ENCODE measurements at regions not wholly inside any gene's neighbourhood (a gene's known extent, or its start where the extent isn't known, plus 50 kb on each side); places are given as distances from the start of the nearest gene placed in this dataset.

GRCh38 chr9:13580131-13580530 lies 300.6 kb upstream of the MPDZ start:
- TF ChIP-seq HNF4G (IDR thresholded peaks at IDR 0.05) (no peak), YY1 (IDR thresholded peaks at IDR 0.05) (no peak), JUND (IDR thresholded peaks at IDR 0.05) (no peak), FOXA2 (IDR thresholded peaks at IDR 0.05) (no peak), REST (IDR thresholded peaks at IDR 0.05) (no peak), HNF4A (conservative IDR thresholded peaks at IDR 0.05) (no peak), SP1 (IDR thresholded peaks at IDR 0.05) (no peak), EGR1 (IDR thresholded peaks at IDR 0.05; ENCODE audit: low read depth in 2 of 2) (no peak), MAX (IDR thresholded peaks at IDR 0.05) (no peak), RXRA (IDR thresholded peaks at IDR 0.05) (no peak), RAD21 (IDR thresholded peaks at IDR 0.05) (no peak), FOXA1 (IDR thresholded peaks at IDR 0.05) (no peak), GABPA (IDR thresholded peaks at IDR 0.05 in 1 of 2, conservative IDR thresholded peaks at IDR 0.05 in 1 of 2) (no peak), NR2F2 (IDR thresholded peaks at IDR 0.05) (no peak), TAF1 (conservative IDR thresholded peaks at IDR 0.05) (no peak)
- TF ChIP-seq, protein P1, sequence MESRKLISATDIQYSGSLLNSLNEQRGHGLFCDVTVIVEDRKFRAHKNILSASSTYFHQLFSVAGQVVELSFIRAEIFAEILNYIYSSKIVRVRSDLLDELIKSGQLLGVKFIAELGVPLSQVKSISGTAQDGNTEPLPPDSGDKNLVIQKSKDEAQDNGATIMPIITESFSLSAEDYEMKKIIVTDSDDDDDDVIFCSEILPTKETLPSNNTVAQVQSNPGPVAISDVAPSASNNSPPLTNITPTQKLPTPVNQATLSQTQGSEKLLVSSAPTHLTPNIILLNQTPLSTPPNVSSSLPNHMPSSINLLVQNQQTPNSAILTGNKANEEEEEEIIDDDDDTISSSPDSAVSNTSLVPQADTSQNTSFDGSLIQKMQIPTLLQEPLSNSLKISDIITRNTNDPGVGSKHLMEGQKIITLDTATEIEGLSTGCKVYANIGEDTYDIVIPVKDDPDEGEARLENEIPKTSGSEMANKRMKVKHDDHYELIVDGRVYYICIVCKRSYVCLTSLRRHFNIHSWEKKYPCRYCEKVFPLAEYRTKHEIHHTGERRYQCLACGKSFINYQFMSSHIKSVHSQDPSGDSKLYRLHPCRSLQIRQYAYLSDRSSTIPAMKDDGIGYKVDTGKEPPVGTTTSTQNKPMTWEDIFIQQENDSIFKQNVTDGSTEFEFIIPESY (IDR thresholded peaks at IDR 0.05), result no peak
- TF ChIP-seq, protein P2, sequence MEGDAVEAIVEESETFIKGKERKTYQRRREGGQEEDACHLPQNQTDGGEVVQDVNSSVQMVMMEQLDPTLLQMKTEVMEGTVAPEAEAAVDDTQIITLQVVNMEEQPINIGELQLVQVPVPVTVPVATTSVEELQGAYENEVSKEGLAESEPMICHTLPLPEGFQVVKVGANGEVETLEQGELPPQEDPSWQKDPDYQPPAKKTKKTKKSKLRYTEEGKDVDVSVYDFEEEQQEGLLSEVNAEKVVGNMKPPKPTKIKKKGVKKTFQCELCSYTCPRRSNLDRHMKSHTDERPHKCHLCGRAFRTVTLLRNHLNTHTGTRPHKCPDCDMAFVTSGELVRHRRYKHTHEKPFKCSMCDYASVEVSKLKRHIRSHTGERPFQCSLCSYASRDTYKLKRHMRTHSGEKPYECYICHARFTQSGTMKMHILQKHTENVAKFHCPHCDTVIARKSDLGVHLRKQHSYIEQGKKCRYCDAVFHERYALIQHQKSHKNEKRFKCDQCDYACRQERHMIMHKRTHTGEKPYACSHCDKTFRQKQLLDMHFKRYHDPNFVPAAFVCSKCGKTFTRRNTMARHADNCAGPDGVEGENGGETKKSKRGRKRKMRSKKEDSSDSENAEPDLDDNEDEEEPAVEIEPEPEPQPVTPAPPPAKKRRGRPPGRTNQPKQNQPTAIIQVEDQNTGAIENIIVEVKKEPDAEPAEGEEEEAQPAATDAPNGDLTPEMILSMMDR (IDR thresholded peaks at IDR 0.05; ENCODE audit: low read depth, low read length, missing input control), result no peak
- TF ChIP-seq, protein P3, sequence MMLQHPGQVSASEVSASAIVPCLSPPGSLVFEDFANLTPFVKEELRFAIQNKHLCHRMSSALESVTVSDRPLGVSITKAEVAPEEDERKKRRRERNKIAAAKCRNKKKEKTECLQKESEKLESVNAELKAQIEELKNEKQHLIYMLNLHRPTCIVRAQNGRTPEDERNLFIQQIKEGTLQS (IDR thresholded peaks at IDR 0.05), result no peak
- Histone ChIP-seq H3K27ac (ENCODE audit: low read depth in 1 of 2, low read length in 2 of 2) (no peak overlapping the region), H3K4me3 (ENCODE audit: low read depth in 1 of 3, low read length in 3 of 3) (no peak overlapping the region), H3K9ac (ENCODE audit: low read depth in 1 of 2, low read length in 2 of 2) (no peak overlapping the region), H3K9me3 (ENCODE audit: control insufficient read depth in 4 of 4, low read length in 3 of 4) (no peaks in the 10 kb centered on the region), H3K4me1 (ENCODE audit: control insufficient read depth in 4 of 4, insufficient read depth in 4 of 4, low read length in 3 of 4) (peaks cover 0 to 2% (median 0%) of the 10 kb centered on the region in 4 donors), H3K27me3 (ENCODE audit: control insufficient read depth in 4 of 4, insufficient read depth in 4 of 4, low read length in 3 of 4) (peaks cover 0 to 8% (median 0%) of the 10 kb centered on the region in 4 donors), H3K36me3 (ENCODE audit: control insufficient read depth in 4 of 4, insufficient read depth in 3 of 4, low read depth in 1 of 4, low read length in 3 of 4) (no peaks in the 10 kb centered on the region)
- DNase-seq (ENCODE audit: low spot score), result no peak
- WGBS, result 58% methylated on average over 3 of the region's 3 CpGs
